DMS 273 (cell line): ENCODE measurements at regions not wholly inside any gene's neighbourhood (a gene's known extent, or its start where the extent isn't known, plus 50 kb on each side); places are given as distances from the start of the nearest gene placed in this dataset.
"Not testable (repeated sequence)": the region's sequence is repeated elsewhere in the genome, so short reads cannot be mapped to it uniquely, and the experiment has no call there.

Source experiments
- DNase-seq: peaks from one replicate; lab custom pipeline; 2025; ENCODE audit not compliant: unreplicated experiment; lab: John Stamatoyannopoulos, UW

- peak; percentile 27 for DNase-seq
These were observed 136.4 kb upstream of the FAM174A start for GRCh38 chr5:100398815-100399214.

DNA sequence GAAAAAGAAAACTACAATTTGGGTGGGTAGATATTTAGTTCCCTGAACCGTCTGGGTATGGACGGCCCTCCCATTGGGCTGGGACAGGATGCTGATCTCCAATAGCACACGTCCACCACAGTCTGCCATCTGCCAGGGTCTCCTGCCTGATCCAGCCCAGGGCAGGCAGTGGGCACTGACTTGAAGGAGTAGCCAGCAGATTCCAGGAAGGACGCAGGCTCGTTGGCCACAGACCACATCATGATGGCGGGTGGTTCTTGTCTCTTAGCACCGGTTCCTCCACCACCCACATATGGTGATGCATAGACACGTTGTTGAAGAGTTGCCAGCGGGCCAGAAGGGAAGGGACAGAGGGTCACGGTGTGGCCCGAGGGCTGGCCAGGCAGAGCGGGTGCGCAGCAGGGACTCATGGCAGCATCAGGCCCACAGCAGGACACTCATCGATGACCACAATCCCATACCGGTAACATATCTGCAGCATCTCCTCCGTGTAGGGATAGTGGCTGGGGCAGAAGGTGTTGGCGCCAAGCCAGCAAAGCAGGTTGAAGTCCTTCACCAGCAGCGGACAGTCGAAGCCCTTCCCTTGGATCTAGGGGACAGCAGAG lies 155.8 kb upstream of the FAM174A start:
- DNase-seq = not testable (repeated sequence)

GRCh38 chr5:100364757-100365478 lies 170.3 kb upstream of the FAM174A start:
- DNase-seq = not testable (repeated sequence)

- DNase-seq = not testable (repeated sequence)
These were observed 170.8 kb upstream of the FAM174A start for GRCh38 chr5:100364343-100364742.

- DNase-seq = peak; percentile 2
These were observed 175.2 kb upstream of the FAM174A start for GRCh38 chr5:100359998-100360397.

GRCh38 chr5:100346269-100346668 lies 188.9 kb upstream of the FAM174A start:
- DNase-seq = not testable (repeated sequence)

DNA sequence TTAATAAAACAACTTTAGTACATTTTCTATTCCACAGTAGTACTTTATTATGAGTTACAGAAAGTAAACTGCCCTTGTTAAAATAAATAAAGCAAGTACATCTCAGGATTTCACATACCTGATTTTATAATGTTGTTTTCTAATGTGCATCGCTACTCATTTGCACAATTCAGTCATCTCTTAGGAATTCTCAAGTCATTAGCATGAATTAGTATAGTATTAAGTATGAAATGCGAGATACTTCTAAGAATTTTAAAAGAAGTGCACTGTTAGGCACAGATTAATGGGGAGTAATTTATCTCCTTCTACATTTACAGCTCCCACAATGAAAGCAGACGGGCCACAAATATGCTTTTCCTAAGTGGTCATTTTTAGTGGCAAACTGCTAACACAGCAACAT lies 193.7 kb upstream of the FAM174A start:
- DNase-seq = not testable (repeated sequence)

DNA sequence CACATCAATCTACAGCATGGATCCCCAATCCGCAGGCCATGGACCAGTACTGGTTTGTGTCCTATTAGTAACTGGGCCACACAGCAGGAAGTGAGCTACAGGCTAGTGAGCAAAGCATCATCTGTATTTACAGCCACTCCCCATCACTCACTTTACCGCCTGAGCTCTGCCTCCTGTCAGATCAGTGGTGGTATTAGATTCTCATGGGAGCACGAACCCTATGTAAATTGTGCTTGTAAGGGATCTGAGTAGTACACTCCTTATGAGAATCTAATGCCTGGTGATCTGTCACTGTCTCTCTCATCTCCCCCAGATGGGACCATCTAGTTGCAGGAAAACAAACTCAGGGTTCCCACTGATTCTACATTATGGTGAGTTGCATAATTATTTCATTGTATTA lies 212.7 kb upstream of the FAM174A start:
- DNase-seq = no peak

DNA sequence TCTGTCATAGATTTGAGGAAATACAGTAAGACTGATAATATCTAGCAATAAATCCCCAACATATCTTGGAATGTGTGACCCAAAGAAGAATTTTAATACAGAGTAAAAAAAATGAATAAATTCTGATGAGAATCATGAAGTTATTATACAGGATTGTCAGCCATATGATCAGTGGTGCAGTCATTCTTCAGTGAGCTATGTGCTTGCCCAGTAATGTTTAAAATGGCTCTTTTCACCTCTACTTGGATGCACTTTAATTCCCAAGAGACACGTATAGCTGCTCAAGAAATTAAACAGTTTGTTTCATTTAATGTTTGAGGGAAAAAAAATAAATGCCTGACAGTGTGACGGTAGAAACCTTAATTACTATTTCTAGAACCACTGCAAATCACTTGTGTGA lies 215.3 kb upstream of the FAM174A start:
- DNase-seq = no peak

- no peak for DNase-seq
These were observed 221.5 kb upstream of the FAM174A start for GRCh38 chr5:100313657-100314056.

- peak; percentile 27 for DNase-seq
These were observed 223.4 kb upstream of the FAM174A start for GRCh38 chr5:100311806-100312205.

DNA sequence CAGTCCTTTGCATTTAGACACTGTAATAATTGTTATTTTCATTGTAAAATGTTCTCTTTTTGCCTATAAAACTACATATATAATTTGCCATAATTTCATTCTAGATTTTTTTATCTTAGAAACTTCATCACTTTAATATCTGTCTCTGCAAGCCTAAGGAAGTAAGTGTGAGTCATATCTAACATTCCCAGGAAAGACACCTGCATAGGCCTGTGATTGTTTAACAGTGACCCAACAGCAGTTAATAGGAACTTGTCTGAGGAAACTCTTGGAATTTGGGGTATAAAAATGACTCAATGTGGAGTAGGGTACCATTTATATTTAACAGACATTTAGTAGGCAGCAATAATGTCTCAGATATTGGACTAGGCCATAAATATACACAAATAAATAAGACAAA lies 229.2 kb upstream of the FAM174A start:
- DNase-seq = no peak

- DNase-seq = no peak
These were observed 232.0 kb upstream of the FAM174A start for GRCh38 chr5:100303216-100303615.

DNA sequence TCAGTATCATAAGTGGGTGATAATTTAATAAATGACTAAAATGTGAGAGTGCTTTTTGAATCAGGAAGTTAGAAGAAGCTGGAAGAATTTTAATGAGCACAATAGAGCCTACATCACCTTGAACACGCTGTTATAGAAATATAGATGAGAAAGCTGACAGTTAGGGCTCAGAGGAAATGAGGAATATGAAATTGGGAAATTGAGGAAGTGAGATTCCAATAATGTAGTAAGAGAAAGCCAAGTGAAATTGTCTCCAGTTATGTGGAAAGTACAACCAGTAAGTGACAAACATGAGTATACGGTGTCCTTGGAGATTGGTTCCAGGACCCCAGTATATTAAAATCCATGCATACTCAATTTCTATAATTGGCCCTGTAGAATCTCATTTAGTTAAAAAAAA lies 235.9 kb upstream of the FAM174A start:
- DNase-seq = no peak

DNA sequence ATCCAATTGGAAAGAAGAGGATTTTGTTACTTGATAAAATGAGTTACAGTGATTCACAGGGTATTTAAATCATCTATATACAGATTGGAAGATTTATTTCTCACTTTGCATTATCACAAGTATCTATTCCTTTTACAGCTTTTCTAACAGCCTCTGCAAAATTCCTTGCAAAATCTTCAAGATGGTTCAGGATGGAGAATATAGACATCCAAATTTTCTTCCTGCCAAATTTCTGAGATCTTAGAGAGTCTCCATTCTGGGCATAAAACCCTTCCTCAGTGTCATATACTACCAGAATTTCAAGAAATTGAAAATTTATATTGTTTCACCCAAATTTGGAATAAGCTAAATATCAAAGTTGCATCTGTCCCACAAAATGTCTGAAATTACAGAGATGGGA lies 259.1 kb upstream of the FAM174A start:
- no peak for DNase-seq

- no peak for DNase-seq
These were observed 259.5 kb upstream of the FAM174A start for GRCh38 chr5:100275631-100276030.

DNA sequence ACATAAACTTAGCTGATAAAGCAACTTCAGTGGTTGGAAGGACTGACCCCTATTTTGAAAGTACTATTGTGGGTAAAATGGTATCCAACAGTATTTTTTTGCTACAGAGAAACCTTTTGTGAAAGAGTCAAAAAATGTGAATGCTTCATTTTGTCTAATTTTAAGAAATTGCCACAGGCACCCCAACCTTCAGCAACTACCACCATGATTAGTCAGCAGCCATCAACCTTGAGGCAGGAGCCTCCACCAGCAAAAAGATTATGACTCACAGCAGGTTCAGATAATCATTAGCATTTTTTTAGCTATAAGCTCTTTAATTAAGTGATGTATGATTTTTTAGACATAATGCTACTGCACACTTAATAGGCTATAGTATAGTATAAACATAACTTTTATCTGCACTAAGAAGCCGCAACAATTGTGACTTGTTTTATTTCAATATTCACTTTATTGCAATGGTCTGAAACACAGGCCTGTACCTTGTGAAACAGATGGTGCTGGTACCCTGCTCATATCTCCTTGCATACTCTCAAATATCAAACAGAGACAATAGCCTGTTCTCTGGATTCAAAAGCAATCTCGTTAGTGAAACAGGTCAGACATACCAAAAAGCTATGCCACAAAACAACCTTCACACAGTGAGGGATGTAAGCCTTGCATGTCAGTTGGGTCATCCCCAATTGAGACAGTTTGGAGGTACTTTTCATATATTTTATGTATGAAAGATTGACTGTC lies 261.2 kb upstream of the FAM174A start:
- no peak for DNase-seq

DNA sequence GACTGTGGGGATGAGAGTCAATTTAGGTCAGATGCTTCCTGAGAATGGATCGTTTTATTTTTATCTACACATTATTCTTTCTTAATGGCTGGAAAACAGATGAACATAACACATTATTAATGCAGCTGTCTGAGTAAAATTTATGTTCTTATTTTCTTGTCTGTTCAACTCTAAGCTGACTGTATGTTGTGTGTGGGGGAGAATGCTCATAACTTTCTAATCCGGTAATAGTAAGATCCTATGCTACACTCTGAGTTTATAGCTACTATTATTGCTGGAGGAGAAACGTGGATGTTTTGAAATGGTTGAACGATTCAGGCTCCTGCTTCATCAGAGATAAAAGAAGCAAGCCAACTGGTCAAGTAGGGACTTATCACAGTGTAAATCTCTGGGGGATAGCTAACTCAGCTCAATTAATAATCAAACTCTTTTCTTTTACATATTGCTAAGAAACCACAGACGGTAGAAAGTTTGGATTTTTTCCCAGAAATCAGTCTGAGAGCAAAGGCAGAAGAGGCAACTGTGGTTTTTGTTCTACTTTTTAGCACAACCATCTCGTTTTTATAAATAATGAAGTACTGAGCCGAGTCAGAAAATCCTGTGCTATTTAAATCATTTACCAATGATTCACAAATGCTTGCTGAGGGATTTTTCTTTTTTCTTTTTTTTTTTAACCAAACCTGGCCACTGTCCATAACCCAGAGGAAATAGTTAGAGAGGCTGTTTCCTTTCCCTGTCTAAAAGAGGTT lies 265.0 kb upstream of the FAM174A start:
- DNase-seq = peak; percentile 11

- no peak for DNase-seq
These were observed 274.2 kb upstream of the FAM174A start for GRCh38 chr5:100260968-100261367.

DNA sequence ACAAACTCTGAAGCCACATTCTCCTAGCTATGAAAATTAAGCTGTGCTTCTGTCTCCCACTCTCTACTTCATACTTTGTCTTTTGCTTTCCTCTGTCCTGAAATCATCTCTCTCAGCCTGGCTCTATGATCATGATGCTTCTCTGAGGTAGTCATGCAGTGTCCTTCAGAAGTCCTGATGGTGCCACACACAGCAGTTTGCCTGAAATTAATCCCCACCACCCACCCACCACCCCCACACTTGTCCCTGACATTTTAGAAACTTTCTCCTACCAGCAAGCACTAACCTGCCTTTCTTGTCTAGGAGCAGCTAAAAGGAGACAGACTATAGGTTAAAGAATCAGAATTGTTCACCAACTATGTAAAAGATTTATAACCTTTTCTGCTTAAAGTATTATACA lies 282.2 kb upstream of the FAM174A start:
- DNase-seq = no peak

GRCh38 chr5:100252037-100252436 lies 283.1 kb upstream of the FAM174A start:
- no peak for DNase-seq
